SK-N-SH treated with all-trans-retinoic acid at 6 μM for 48 hours (cell line): ENCODE measurements at regions not wholly inside any gene's neighbourhood (a gene's known extent, or its start where the extent isn't known, plus 50 kb on each side); places are given as distances from the start of the nearest gene placed in this dataset.

Source experiments
- ARNTL ChIP-seq: fragments of 450-650 bp; formaldehyde crosslinking; IDR thresholded peaks from 2 replicates; pipeline ENCODE4 v1.5.0; 2020; ENCODE audit warnings: low read depth, mild to moderate bottlenecking, moderate library complexity, borderline replicate concordance
- ISL1 ChIP-seq: fragments of 250-450 bp; sonication (Bioruptor Pico); IDR thresholded peaks from 2 replicates; pipeline ENCODE4 v2.1.2; 2022; ENCODE audit warnings: mild to moderate bottlenecking, moderate library complexity
- OSR1 ChIP-seq: fragments of 250-450 bp; sonication (Bioruptor Pico); IDR thresholded peaks from 2 replicates; pipeline ENCODE4 v1.8.0; 2022; ENCODE audit warnings: moderate library complexity, mild to moderate bottlenecking, inconsistent platforms
- PATZ1 ChIP-seq: fragments of 250-450 bp; sonication (Bioruptor Pico); IDR thresholded peaks from 2 replicates; pipeline ENCODE4 v1.8.0; 2020; ENCODE audit warnings: mild to moderate bottlenecking, moderate library complexity, borderline replicate concordance
- ZC3H10 ChIP-seq: fragments of 250-450 bp; sonication (Bioruptor Pico); IDR thresholded peaks from 2 replicates; pipeline ENCODE4 v1.5.1; 2021; ENCODE audit warnings: mild to moderate bottlenecking, moderate library complexity
- ZFP3 ChIP-seq: fragments of 250-450 bp; sonication (Bioruptor Pico); IDR thresholded peaks from 2 replicates; pipeline ENCODE4 v1.5.0; 2020; ENCODE audit warnings: mild to moderate bottlenecking, moderate library complexity
- TF ChIP-seq, protein P1 (sequence below): fragments of 250-450 bp; sonication (Bioruptor Pico); IDR thresholded peaks from 2 replicates; pipeline ENCODE4 v1.8.0; 2021; ENCODE audit warnings: low read depth, mild to moderate bottlenecking, moderate library complexity, borderline replicate concordance

DNA sequence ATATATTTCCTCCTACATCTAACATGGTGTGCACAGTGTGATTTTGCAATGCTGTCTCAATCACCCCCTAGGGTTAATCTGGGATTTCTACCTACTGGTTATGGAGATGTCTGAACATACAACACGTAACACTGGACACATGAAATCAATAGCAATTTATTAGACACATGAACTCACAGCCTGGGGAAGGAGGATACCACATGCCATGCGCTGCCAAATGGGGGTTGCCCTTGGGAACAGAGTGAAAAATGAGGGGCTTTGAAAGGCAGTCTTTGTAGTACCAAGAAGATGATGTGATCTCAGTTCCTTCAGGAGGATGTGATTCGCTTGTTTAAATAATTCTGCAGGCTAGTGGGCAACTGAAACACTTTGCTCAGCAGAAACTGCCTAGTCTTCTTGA lies 253.6 kb upstream of the LRRC4C start:
- TF ChIP-seq PATZ1 (CRISPR knock-in tag), result no peak
- TF ChIP-seq OSR1 (CRISPR knock-in tag), result no peak
- no peak for TF ChIP-seq ARNTL (CRISPR knock-in tag)
- no peak for TF ChIP-seq ZFP3 (CRISPR knock-in tag)
- no peak for TF ChIP-seq ZC3H10
- no peak for TF ChIP-seq ISL1 (CRISPR knock-in tag)
- TF ChIP-seq, protein P1, sequence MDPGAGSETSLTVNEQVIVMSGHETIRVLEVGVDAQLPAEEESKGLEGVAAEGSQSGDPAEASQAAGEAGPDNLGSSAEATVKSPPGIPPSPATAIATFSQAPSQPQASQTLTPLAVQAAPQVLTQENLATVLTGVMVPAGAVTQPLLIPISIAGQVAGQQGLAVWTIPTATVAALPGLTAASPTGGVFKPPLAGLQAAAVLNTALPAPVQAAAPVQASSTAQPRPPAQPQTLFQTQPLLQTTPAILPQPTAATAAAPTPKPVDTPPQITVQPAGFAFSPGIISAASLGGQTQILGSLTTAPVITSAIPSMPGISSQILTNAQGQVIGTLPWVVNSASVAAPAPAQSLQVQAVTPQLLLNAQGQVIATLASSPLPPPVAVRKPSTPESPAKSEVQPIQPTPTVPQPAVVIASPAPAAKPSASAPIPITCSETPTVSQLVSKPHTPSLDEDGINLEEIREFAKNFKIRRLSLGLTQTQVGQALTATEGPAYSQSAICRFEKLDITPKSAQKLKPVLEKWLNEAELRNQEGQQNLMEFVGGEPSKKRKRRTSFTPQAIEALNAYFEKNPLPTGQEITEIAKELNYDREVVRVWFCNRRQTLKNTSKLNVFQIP, result no peak
